ENCODE measurements at regions not wholly inside any gene's neighbourhood (a gene's known extent, or its start where the extent isn't known, plus 50 kb on each side); places are given as distances from the start of the nearest gene placed in this dataset.
"Not testable (repeated sequence)": the region's sequence is repeated elsewhere in the genome, so short reads cannot be mapped to it uniquely, and the experiment has no call there.

- Histone ChIP-seq H3K27ac (ENCODE audit: low read depth, low read length) (no peak overlapping the region), H3K36me3 (ENCODE audit: control insufficient read depth, insufficient read depth, low read length) (no peaks in the 10 kb centered on the region), H3K27me3 (ENCODE audit: control insufficient read depth, insufficient read depth, low read length) (no peaks in the 10 kb centered on the region), H3K4me1 (ENCODE audit: control insufficient read depth, insufficient read depth, low read length) (no peaks in the 10 kb centered on the region), H3K9ac (ENCODE audit: low read length) (no peak overlapping the region), H3K9me3 (ENCODE audit: control insufficient read depth, insufficient read depth, low read depth, low read length) (peaks cover under 1% of the 10 kb centered on the region; the same call in 1 of the 2 replicates), H3K4me3 (ENCODE audit: low read depth, low read length) (no peak overlapping the region)
These were observed 341.4 kb upstream of the EDIL3 start for GRCh38 chr5:84725946-84726570.

GRCh38 chr5:84724683-84725082, 340.0 kb upstream of the EDIL3 start:
- no peak overlapping the region for H3K4me3 ChIP-seq (ENCODE audit: low read depth, low read length)
- H3K27me3 ChIP-seq (ENCODE audit: control insufficient read depth, insufficient read depth, low read length), result no peaks in the 10 kb centered on the region
- H3K9ac ChIP-seq (ENCODE audit: low read length), result no peak overlapping the region
- H3K36me3 ChIP-seq (ENCODE audit: control insufficient read depth, insufficient read depth, low read length), result no peaks in the 10 kb centered on the region
- H3K4me1 ChIP-seq (ENCODE audit: control insufficient read depth, insufficient read depth, low read length), result no peaks in the 10 kb centered on the region
- peaks cover 11% of the 10 kb centered on the region for H3K9me3 ChIP-seq (ENCODE audit: control insufficient read depth, insufficient read depth, low read depth, low read length)
- H3K27ac ChIP-seq (ENCODE audit: low read depth, low read length), result no peak overlapping the region

GRCh38 chr5:84724181-84724580, 339.5 kb upstream of the EDIL3 start:
- Histone ChIP-seq H3K4me1 (ENCODE audit: control insufficient read depth, insufficient read depth, low read length) (no peaks in the 10 kb centered on the region), H3K27ac (ENCODE audit: low read depth, low read length) (no peak overlapping the region), H3K9me3 (ENCODE audit: control insufficient read depth, insufficient read depth, low read depth, low read length) (peaks cover 12% of the 10 kb centered on the region), H3K4me3 (ENCODE audit: low read depth, low read length) (no peak overlapping the region), H3K27me3 (ENCODE audit: control insufficient read depth, insufficient read depth, low read length) (no peaks in the 10 kb centered on the region), H3K9ac (ENCODE audit: low read length) (no peak overlapping the region), H3K36me3 (ENCODE audit: control insufficient read depth, insufficient read depth, low read length) (no peaks in the 10 kb centered on the region)

- Histone ChIP-seq H3K36me3 (ENCODE audit: control insufficient read depth, insufficient read depth, low read length) (no peaks in the 10 kb centered on the region), H3K4me3 (ENCODE audit: low read depth, low read length) (no peak overlapping the region), H3K27ac (ENCODE audit: low read depth, low read length) (no peak overlapping the region), H3K9me3 (ENCODE audit: control insufficient read depth, insufficient read depth, low read depth, low read length) (peaks cover 12% of the 10 kb centered on the region), H3K4me1 (ENCODE audit: control insufficient read depth, insufficient read depth, low read length) (no peaks in the 10 kb centered on the region), H3K9ac (ENCODE audit: low read length) (no peak overlapping the region), H3K27me3 (ENCODE audit: control insufficient read depth, insufficient read depth, low read length) (no peaks in the 10 kb centered on the region)
These were observed 333.7 kb upstream of the EDIL3 start for GRCh38 chr5:84718377-84718776.

GRCh38 chr5:84715686-84716085, 331.0 kb upstream of the EDIL3 start:
- H3K4me1 ChIP-seq (ENCODE audit: control insufficient read depth, insufficient read depth, low read length), result no peaks in the 10 kb centered on the region
- no peaks in the 10 kb centered on the region for H3K36me3 ChIP-seq (ENCODE audit: control insufficient read depth, insufficient read depth, low read length)
- no peaks in the 10 kb centered on the region for H3K27me3 ChIP-seq (ENCODE audit: control insufficient read depth, insufficient read depth, low read length)
- no peak overlapping the region for H3K4me3 ChIP-seq (ENCODE audit: low read depth, low read length)
- H3K9me3 ChIP-seq (ENCODE audit: control insufficient read depth, insufficient read depth, low read depth, low read length), result peaks cover 8% of the 10 kb centered on the region
- no peak overlapping the region for H3K27ac ChIP-seq (ENCODE audit: low read depth, low read length)
- H3K9ac ChIP-seq (ENCODE audit: low read length), result no peak overlapping the region

- Histone ChIP-seq H3K36me3 (ENCODE audit: control insufficient read depth, insufficient read depth, low read length) (no peaks in the 10 kb centered on the region), H3K27me3 (ENCODE audit: control insufficient read depth, insufficient read depth, low read length) (no peaks in the 10 kb centered on the region), H3K4me3 (ENCODE audit: low read depth, low read length) (no peak overlapping the region), H3K9me3 (ENCODE audit: control insufficient read depth, insufficient read depth, low read depth, low read length) (peaks cover 5% of the 10 kb centered on the region; the same call in 1 of the 2 replicates), H3K27ac (ENCODE audit: low read depth, low read length) (no peak overlapping the region), H3K4me1 (ENCODE audit: control insufficient read depth, insufficient read depth, low read length) (no peaks in the 10 kb centered on the region), H3K9ac (ENCODE audit: low read length) (no peak overlapping the region)
These were observed 330.4 kb upstream of the EDIL3 start for GRCh38 chr5:84715091-84715490.

- no peak overlapping the region for H3K4me3 ChIP-seq (ENCODE audit: low read depth, low read length)
- H3K36me3 ChIP-seq (ENCODE audit: control insufficient read depth, insufficient read depth, low read length), result no peaks in the 10 kb centered on the region
These were observed 324.4 kb upstream of the EDIL3 start for GRCh38 chr5:84709075-84709474.

GRCh38 chr5:84706678-84707641, 322.3 kb upstream of the EDIL3 start:
- no peak overlapping the region for H3K9ac ChIP-seq (ENCODE audit: low read length)
- H3K9me3 ChIP-seq (ENCODE audit: control insufficient read depth, insufficient read depth, low read depth, low read length), result peaks cover 4% of the 10 kb centered on the region; the same call in 1 of the 2 replicates
- no peak overlapping the region for H3K4me3 ChIP-seq (ENCODE audit: low read depth, low read length)
- H3K4me1 ChIP-seq (ENCODE audit: control insufficient read depth, insufficient read depth, low read length), result peaks cover 9% of the 10 kb centered on the region; the same call in 1 of the 2 replicates
- H3K36me3 ChIP-seq (ENCODE audit: control insufficient read depth, insufficient read depth, low read length), result no peaks in the 10 kb centered on the region
- no peaks in the 10 kb centered on the region for H3K27me3 ChIP-seq (ENCODE audit: control insufficient read depth, insufficient read depth, low read length)
- H3K27ac ChIP-seq (ENCODE audit: low read depth, low read length), result no peak overlapping the region

More at GRCh38 chr5:84709075-84709474, 324.4 kb upstream of the EDIL3 start:
- no peak overlapping the region for H3K27ac ChIP-seq (ENCODE audit: low read depth, low read length)
- H3K9ac ChIP-seq (ENCODE audit: low read length), result no peak overlapping the region
- peaks cover 4% of the 10 kb centered on the region; the same call in 1 of the 2 replicates for H3K9me3 ChIP-seq (ENCODE audit: control insufficient read depth, insufficient read depth, low read depth, low read length)
- H3K27me3 ChIP-seq (ENCODE audit: control insufficient read depth, insufficient read depth, low read length), result no peaks in the 10 kb centered on the region
- H3K4me1 ChIP-seq (ENCODE audit: control insufficient read depth, insufficient read depth, low read length), result peaks cover 6% of the 10 kb centered on the region; the same call in 1 of the 2 replicates

- H3K4me3 ChIP-seq (ENCODE audit: low read depth, low read length); H3K9me3 ChIP-seq (ENCODE audit: control insufficient read depth, insufficient read depth, low read depth, low read length): not testable (repeated sequence)
These were observed 315.9 kb upstream of the EDIL3 start for GRCh38 chr5:84700545-84700944.

GRCh38 chr5:84696651-84697050, 312.0 kb upstream of the EDIL3 start:
- no peaks in the 10 kb centered on the region for H3K36me3 ChIP-seq (ENCODE audit: control insufficient read depth, insufficient read depth, low read length)
- H3K27ac ChIP-seq (ENCODE audit: low read depth, low read length), result no peak overlapping the region
- peaks cover 5% of the 10 kb centered on the region; the same call in 1 of the 2 replicates for H3K4me1 ChIP-seq (ENCODE audit: control insufficient read depth, insufficient read depth, low read length)
- no peak overlapping the region for H3K4me3 ChIP-seq (ENCODE audit: low read depth, low read length)
- H3K27me3 ChIP-seq (ENCODE audit: control insufficient read depth, insufficient read depth, low read length), result no peaks in the 10 kb centered on the region
- no peak overlapping the region for H3K9ac ChIP-seq (ENCODE audit: low read length)
- H3K9me3 ChIP-seq (ENCODE audit: control insufficient read depth, insufficient read depth, low read depth, low read length), result peaks cover 7% of the 10 kb centered on the region; the same call in 1 of the 2 replicates

More at GRCh38 chr5:84700545-84700944, 315.9 kb upstream of the EDIL3 start:
- not testable (repeated sequence) for H3K9ac ChIP-seq (ENCODE audit: low read length); H3K27me3 ChIP-seq (ENCODE audit: control insufficient read depth, insufficient read depth, low read length); H3K36me3 ChIP-seq (ENCODE audit: control insufficient read depth, insufficient read depth, low read length); H3K27ac ChIP-seq (ENCODE audit: low read depth, low read length)
- H3K4me1 ChIP-seq (ENCODE audit: control insufficient read depth, insufficient read depth, low read length), result peaks cover 12% of the 10 kb centered on the region

GRCh38 chr5:84695330-84695729, 310.6 kb upstream of the EDIL3 start:
- H3K9ac ChIP-seq (ENCODE audit: low read length), result no peak overlapping the region
- H3K4me3 ChIP-seq (ENCODE audit: low read depth, low read length), result no peak overlapping the region
- no peak overlapping the region for H3K27ac ChIP-seq (ENCODE audit: low read depth, low read length)
- peaks cover 7% of the 10 kb centered on the region; the same call in 1 of the 2 replicates for H3K9me3 ChIP-seq (ENCODE audit: control insufficient read depth, insufficient read depth, low read depth, low read length)
- no peaks in the 10 kb centered on the region for H3K36me3 ChIP-seq (ENCODE audit: control insufficient read depth, insufficient read depth, low read length)
- H3K27me3 ChIP-seq (ENCODE audit: control insufficient read depth, insufficient read depth, low read length), result no peaks in the 10 kb centered on the region
- peaks cover 5% of the 10 kb centered on the region; the same call in 1 of the 2 replicates for H3K4me1 ChIP-seq (ENCODE audit: control insufficient read depth, insufficient read depth, low read length)

All from HUES6 (cell line).